Activated CD8-positive, alpha-beta T cell treated with anti-CD3 and anti-CD28 coated beads for 36 hours (primary cell): ENCODE measurements at regions not wholly inside any gene's neighbourhood (a gene's known extent, or its start where the extent isn't known, plus 50 kb on each side); places are given as distances from the start of the nearest gene placed in this dataset.

ENCODE experiments used
- ATAC-seq: fragments of 200-7000 bp; cut with Tn5 transposase; one replicate; pipeline ENCODE4 v1.10.0; 2021; ENCODE audit warnings: mild to moderate bottlenecking, moderate library complexity
- CTCF ChIA-PET: fragments of 350-600 bp; sonication (Branson Sonifier 250); formaldehyde crosslinking; loops from one replicate; lab custom pipeline; 2021; ENCODE audit warnings: antibody characterized with exemption; lab: Charles Lee
- POLR2A ChIA-PET: fragments of 350-600 bp; sonication (Branson Sonifier 250); formaldehyde crosslinking; loops from one replicate; lab custom pipeline; 2021; ENCODE audit warnings: antibody characterized with exemption; lab: Charles Lee
- DNase-seq: peaks from one replicate; pipeline ENCODE4 v3.0.0-alpha.2; 2020
- H3K27ac Mint-ChIP-seq: one replicate; pipeline ENCODE4 v1.8.0; 2021; ENCODE audit warnings: mild to moderate bottlenecking, mixed read lengths
- H3K27me3 Mint-ChIP-seq: one replicate; pipeline ENCODE4 v1.8.0; 2021; ENCODE audit warnings: mixed read lengths
- H3K36me3 Mint-ChIP-seq: one replicate; pipeline ENCODE4 v1.8.0; 2021; ENCODE audit warnings: low read depth, mixed read lengths
- H3K4me1 Mint-ChIP-seq: one replicate; pipeline ENCODE4 v1.8.0; 2021; ENCODE audit warnings: low read depth, mixed read lengths
- H3K4me3 Mint-ChIP-seq: one replicate; pipeline ENCODE4 v1.8.0; 2021; ENCODE audit warnings: mild to moderate bottlenecking, moderate library complexity, mixed read lengths
- H3K9me3 Mint-ChIP-seq: one replicate; pipeline ENCODE4 v1.8.0; 2021; ENCODE audit warnings: mixed read lengths
- intact Hi-C: fragments of 100-400 bp; cut with micrococcal nuclease; formaldehyde crosslinking; loops from one replicate; pipeline ENCODE4 v1.10.0; 2022
- TF ChIP-seq, protein P1 (sequence below): fragments of 200-600 bp; IDR thresholded peaks from one replicate; pipeline ENCODE4 v1.8.0; 2022; ENCODE audit warnings: antibody characterized with exemption, mild to moderate bottlenecking

DNA sequence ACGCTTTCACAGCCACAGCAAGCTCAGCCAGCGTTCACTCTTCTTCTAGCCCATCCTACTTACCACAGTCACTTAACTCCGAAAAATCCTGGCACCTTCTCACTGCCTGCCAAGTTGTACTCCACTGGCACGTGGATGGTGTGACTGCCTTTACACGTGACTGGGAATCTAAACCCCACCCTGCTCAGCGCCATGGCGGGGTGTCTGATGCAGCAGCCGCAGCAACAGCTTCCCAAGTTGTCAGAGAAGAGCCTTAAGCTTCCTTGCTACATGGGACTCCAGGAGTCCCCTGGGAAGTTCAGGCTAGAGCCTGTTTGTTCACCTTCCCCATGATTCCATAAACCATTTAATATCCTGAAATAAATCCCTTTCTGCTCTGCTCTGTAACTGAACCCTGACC is 61.9 kb upstream of the FOXC1 start:
- CTCF ChIA-PET = interaction anchor here (3.1 kb wide), 1 partner anchor 24 kb away, joined by 10 read pairs; no protein-coding TSS in a partner anchor
- POLR2A ChIA-PET = no interaction called here
- TF ChIP-seq, protein P1, sequence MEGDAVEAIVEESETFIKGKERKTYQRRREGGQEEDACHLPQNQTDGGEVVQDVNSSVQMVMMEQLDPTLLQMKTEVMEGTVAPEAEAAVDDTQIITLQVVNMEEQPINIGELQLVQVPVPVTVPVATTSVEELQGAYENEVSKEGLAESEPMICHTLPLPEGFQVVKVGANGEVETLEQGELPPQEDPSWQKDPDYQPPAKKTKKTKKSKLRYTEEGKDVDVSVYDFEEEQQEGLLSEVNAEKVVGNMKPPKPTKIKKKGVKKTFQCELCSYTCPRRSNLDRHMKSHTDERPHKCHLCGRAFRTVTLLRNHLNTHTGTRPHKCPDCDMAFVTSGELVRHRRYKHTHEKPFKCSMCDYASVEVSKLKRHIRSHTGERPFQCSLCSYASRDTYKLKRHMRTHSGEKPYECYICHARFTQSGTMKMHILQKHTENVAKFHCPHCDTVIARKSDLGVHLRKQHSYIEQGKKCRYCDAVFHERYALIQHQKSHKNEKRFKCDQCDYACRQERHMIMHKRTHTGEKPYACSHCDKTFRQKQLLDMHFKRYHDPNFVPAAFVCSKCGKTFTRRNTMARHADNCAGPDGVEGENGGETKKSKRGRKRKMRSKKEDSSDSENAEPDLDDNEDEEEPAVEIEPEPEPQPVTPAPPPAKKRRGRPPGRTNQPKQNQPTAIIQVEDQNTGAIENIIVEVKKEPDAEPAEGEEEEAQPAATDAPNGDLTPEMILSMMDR = no peak

DNA sequence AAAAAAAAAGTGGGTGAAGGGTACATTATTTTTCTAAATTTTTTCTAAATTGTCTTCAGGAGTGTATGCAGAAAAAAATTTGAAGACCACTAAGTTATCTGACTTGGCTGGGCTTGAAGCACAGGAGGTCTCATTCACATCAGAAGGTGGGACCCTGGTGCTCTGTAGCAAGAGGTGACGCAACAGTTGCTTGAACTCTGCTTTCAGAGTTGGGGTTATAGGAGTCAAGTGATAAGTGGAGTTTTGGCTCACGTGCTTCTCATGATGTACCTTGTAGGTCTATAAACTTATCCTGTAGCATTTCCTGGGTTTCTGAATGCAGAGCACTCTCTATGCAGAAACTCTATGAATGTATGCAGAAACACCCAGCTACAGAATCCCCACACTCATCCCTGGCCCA is 58.5 kb upstream of the FOXC1 start:
- H3K9me3 Mint-ChIP-seq = no peaks in the 10 kb centered on the region
- no peak overlapping the region for H3K4me3 Mint-ChIP-seq
- H3K4me1 Mint-ChIP-seq = peaks cover 10% of the 10 kb centered on the region
- ChIA-PET CTCF (no interaction called here), POLR2A (no interaction called here)
- intact Hi-C loops = no loop called here
- ATAC-seq (no peak), DNase-seq (no peak)
- H3K27ac Mint-ChIP-seq = no peak overlapping the region
- H3K36me3 Mint-ChIP-seq = no peaks in the 10 kb centered on the region
- peaks cover 22% of the 10 kb centered on the region for H3K27me3 Mint-ChIP-seq
- TF ChIP-seq, protein P1 = no peak

More for the DNA sequence above, 61.9 kb upstream of the FOXC1 start:
- Mint-ChIP-seq H3K36me3 (no peaks in the 10 kb centered on the region), H3K27me3 (peaks cover 1% of the 10 kb centered on the region), H3K9me3 (no peaks in the 10 kb centered on the region), H3K27ac (no peak overlapping the region), H3K4me3 (no peak overlapping the region), H3K4me1 (no peaks in the 10 kb centered on the region)
- no peak for DNase-seq
- ATAC-seq = no peak
- intact Hi-C loops = no loop called here

DNA sequence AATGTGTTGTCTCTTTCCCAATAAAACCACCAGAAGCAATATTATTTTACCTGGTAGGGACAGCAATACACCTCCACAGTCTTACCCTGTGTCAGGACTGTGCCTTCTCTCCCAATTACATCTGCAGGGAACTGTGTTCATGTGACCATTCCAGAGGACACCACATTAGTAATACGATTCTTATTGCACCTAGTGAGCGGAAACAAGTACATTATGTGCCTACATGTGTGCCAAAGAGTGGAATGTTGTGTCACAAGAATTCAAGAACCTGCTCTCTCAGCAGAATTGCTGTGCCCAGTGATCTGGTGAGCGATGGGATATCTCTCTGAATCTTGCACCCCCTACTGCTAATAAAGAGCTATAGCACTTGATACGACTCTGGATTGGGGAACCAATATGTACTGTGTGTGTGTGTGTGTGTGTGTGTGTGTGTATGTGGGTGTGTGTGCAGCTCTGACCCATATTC is 57.4 kb upstream of the FOXC1 start:
- ChIA-PET POLR2A (interaction anchor here (0.5 kb wide), 1 partner anchor 23 kb away, joined by 3 read pairs; no protein-coding TSS in a partner anchor), CTCF (interaction anchor here (0.7 to 1.9 kb wide), 5 partner anchors 10 to 46 kb away, joined by 3 to 7 read pairs (median 4); no protein-coding TSS in a partner anchor)
- peaks cover 10% of the 10 kb centered on the region for H3K4me1 Mint-ChIP-seq
- no peak overlapping the region for H3K27ac Mint-ChIP-seq
- intact Hi-C loops = no loop called here
- ATAC-seq (no peak), DNase-seq (no peak)
- TF ChIP-seq, protein P1 = peak; percentile 28
- no peak overlapping the region for H3K4me3 Mint-ChIP-seq
- peaks cover 27% of the 10 kb centered on the region for H3K27me3 Mint-ChIP-seq
- H3K9me3 Mint-ChIP-seq = no peaks in the 10 kb centered on the region
- H3K36me3 Mint-ChIP-seq = no peaks in the 10 kb centered on the region

DNA sequence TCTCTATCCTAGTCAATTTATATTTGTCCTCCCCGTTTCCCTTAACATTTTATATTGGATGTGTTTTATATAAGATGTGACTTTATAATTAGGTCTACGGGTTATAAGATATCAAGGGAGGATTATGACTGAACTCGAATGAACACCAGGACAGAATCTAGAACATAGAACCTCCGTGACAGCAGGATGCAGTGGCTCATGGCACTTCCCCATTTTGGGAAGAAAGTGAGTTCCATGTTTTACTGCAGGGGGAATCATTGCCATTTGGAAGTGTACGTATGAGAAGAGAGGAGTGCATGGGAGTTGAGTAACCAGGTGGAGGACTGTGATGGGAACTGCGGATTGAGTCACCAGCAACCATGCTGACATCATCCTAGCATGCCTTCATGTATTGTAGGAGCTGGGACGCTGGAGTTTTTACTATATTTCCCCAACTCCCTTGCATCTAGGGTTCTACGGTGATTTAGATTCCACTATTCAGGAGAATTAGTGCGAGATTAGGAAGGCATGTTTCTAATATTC is 56.1 kb upstream of the FOXC1 start:
- H3K4me1 Mint-ChIP-seq = peaks cover 10% of the 10 kb centered on the region
- DNase-seq (no peak), ATAC-seq (no peak)
- H3K9me3 Mint-ChIP-seq = no peaks in the 10 kb centered on the region
- CTCF ChIA-PET = interaction anchor here (0.6 to 3.9 kb wide), 3 partner anchors 29 to 783 kb away, joined by 3 to 22 read pairs (median 7); no protein-coding TSS in a partner anchor
- intact Hi-C loops = no loop called here
- peak overlapping the region; percentile 4 for H3K4me3 Mint-ChIP-seq
- no peaks in the 10 kb centered on the region for H3K36me3 Mint-ChIP-seq
- POLR2A ChIA-PET = no interaction called here
- TF ChIP-seq, protein P1 = no peak
- no peak overlapping the region for H3K27ac Mint-ChIP-seq
- H3K27me3 Mint-ChIP-seq = peaks cover 27% of the 10 kb centered on the region

DNA sequence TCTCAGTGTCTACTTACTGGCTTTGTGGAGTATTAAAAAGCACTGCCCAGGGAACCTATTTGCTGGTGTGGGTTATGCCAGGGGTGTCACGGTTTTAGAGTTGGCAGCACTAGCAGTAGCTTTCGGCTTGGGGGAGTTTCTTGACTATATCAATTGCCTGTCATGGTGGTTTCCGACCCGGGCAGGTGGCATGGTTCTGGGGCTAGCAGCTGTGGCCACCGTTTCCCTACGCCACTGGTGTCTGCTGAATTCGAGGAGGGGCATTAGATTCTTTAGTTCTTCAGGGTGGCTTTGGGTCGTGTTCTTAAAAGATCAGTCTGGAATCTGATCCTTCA is 55.6 kb upstream of the FOXC1 start:
- intact Hi-C loops = no loop called here
- POLR2A ChIA-PET = no interaction called here
- H3K9me3 Mint-ChIP-seq = no peaks in the 10 kb centered on the region
- peak overlapping the region; percentile 72 for H3K4me3 Mint-ChIP-seq
- H3K4me1 Mint-ChIP-seq = peaks cover 10% of the 10 kb centered on the region
- peaks cover 27% of the 10 kb centered on the region for H3K27me3 Mint-ChIP-seq
- TF ChIP-seq, protein P1 = no peak
- CTCF ChIA-PET = interaction anchor here (1.3 to 3.9 kb wide), 2 partner anchors 11 to 30 kb away, joined by 3 to 22 read pairs; no protein-coding TSS in a partner anchor
- ATAC-seq (no peak), DNase-seq (peak; percentile 5)
- H3K27ac Mint-ChIP-seq = peak overlapping the region; percentile 73
- H3K36me3 Mint-ChIP-seq = no peaks in the 10 kb centered on the region
